ENCODE measurements at regions not wholly inside any gene's neighbourhood (a gene's known extent, or its start where the extent isn't known, plus 50 kb on each side); places are given as distances from the start of the nearest gene placed in this dataset.

- TF ChIP-seq CTCF (IDR thresholded peaks at IDR 0.05; ENCODE audit: insufficient read depth, low read length, poor library complexity, severe bottlenecking) (no peak), EZH2phosphoT487 (conservative IDR thresholded peaks at IDR 0.05; ENCODE audit: low read length) (no peak)
Measured at GRCh38 chr3:147222291-147222690, 184.1 kb downstream of the ZIC4 start.
